Neural progenitor cell (in vitro differentiated cells): ENCODE measurements at regions not wholly inside any gene's neighbourhood (a gene's known extent, or its start where the extent isn't known, plus 50 kb on each side); places are given as distances from the start of the nearest gene placed in this dataset.

Experiments
- DNase-seq: peaks from one replicate; pipeline ENCODE4 v3.0.0-alpha.2; 2016; ENCODE audit warnings: low spot score
- H2AFZ ChIP-seq: fragments of 200-600 bp; sonication (generic); replicated peaks from 2 replicates; pipeline ENCODE4 v1.6.1; 2016; ENCODE audit warnings: antibody characterized with exemption
- H3F3A ChIP-seq: fragments of 200-600 bp; sonication (generic); 2 replicates; pipeline ENCODE4 v1.6.1; 2016; ENCODE audit warnings: antibody characterized with exemption, low read depth
- H3K27ac ChIP-seq: fragments of 200-600 bp; sonication (generic); 2 replicates; pipeline ENCODE4 v1.5.1; 2016; ENCODE audit warnings: mild to moderate bottlenecking
- H3K27me3 ChIP-seq: fragments of 200-600 bp; sonication (generic); 2 replicates; pipeline ENCODE4 v1.6.1; 2016; ENCODE audit warnings: mild to moderate bottlenecking, moderate library complexity
- H3K36me3 ChIP-seq: fragments of 200-600 bp; sonication (generic); 2 replicates; pipeline ENCODE4 v1.5.1; 2016
- H3K4me1 ChIP-seq: fragments of 200-600 bp; sonication (generic); 2 replicates; pipeline ENCODE4 v1.6.1; 2016; ENCODE audit warnings: mixed run types
- H3K4me2 ChIP-seq: fragments of 200-600 bp; sonication (generic); 2 replicates; pipeline ENCODE4 v1.6.1; 2016
- H3K4me3 ChIP-seq: fragments of 200-600 bp; sonication (generic); 2 replicates; pipeline ENCODE4 v1.5.1; 2016
- H3K79me2 ChIP-seq: fragments of 200-600 bp; sonication (generic); 2 replicates; pipeline ENCODE4 v1.6.1; 2016; ENCODE audit warnings: low read depth
- H3K9ac ChIP-seq: fragments of 200-600 bp; sonication (generic); 2 replicates; pipeline ENCODE4 v1.6.1; 2016
- H3K9me3 ChIP-seq: fragments of 200-600 bp; sonication (generic); 2 replicates; pipeline ENCODE4 v1.5.1; 2016; ENCODE audit warnings: low read depth
- H4K20me1 ChIP-seq: fragments of 200-600 bp; sonication (generic); 2 replicates; pipeline ENCODE4 v1.6.1; 2016; ENCODE audit warnings: low read depth
- H3K27ac Mint-ChIP-seq: 3 replicates; pipeline ENCODE4 v1.8.0; 2021; ENCODE audit warnings: mixed read lengths
- H3K27me3 Mint-ChIP-seq: 2 replicates; pipeline ENCODE4 v1.8.0; 2022; ENCODE audit warnings: low read depth, mild to moderate bottlenecking, inconsistent platforms, moderate library complexity, mixed read lengths; ENCODE audit not compliant: insufficient read depth
- H3K36me3 Mint-ChIP-seq: 3 replicates; pipeline ENCODE4 v1.8.0; 2021; ENCODE audit warnings: mixed read lengths
- H3K4me1 Mint-ChIP-seq: 3 replicates; pipeline ENCODE4 v1.8.0; 2021; ENCODE audit warnings: mixed read lengths
- H3K4me3 Mint-ChIP-seq: 3 replicates; pipeline ENCODE4 v1.8.0; 2021; ENCODE audit warnings: mild to moderate bottlenecking, moderate library complexity, mixed read lengths
- H3K9me3 Mint-ChIP-seq: 3 replicates; pipeline ENCODE4 v1.8.0; 2020; ENCODE audit warnings: mixed read lengths
- EZH2 ChIP-seq: fragments of 200-600 bp; sonication (generic); IDR thresholded peaks from 2 replicates; pipeline ENCODE4 v1.6.1; 2017; ENCODE audit warnings: antibody characterized with exemption, mild to moderate bottlenecking, moderate library complexity
- EZH2phosphoT487 ChIP-seq: fragments of 200-600 bp; sonication (generic); IDR thresholded peaks from 2 replicates; pipeline ENCODE4 v1.6.1; 2017; ENCODE audit warnings: antibody characterized with exemption
- TF ChIP-seq, protein P1 (sequence below): fragments of 200-600 bp; sonication (generic); IDR thresholded peaks from 2 replicates; pipeline ENCODE4 v1.5.1; 2017; ENCODE audit warnings: antibody characterized with exemption, mild to moderate bottlenecking

DNA sequence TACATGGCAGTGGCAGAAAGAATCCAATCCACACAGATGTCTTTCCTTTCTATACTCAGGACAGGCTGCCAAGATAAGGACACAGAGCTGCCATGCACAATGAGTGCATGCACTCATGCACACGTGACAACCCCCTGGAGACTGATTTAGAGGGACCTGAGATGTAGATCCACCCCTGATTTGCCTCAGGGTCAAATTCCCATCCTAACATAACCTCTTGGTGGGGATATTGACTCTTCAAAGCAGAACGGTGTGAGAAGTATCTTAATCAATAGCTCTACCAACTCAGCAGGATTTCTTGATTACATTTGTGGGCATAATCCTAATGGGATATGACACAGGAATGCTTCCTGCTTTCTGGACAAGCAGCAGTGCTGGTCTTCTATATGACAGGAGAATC, 125.2 kb upstream of the DSCAM start:
- H3K9me3 Mint-ChIP-seq, result peaks cover 2% of the 10 kb centered on the region
- no peaks in the 10 kb centered on the region for H3K36me3 Mint-ChIP-seq
- H3K36me3 ChIP-seq, result no peaks in the 10 kb centered on the region

DNA sequence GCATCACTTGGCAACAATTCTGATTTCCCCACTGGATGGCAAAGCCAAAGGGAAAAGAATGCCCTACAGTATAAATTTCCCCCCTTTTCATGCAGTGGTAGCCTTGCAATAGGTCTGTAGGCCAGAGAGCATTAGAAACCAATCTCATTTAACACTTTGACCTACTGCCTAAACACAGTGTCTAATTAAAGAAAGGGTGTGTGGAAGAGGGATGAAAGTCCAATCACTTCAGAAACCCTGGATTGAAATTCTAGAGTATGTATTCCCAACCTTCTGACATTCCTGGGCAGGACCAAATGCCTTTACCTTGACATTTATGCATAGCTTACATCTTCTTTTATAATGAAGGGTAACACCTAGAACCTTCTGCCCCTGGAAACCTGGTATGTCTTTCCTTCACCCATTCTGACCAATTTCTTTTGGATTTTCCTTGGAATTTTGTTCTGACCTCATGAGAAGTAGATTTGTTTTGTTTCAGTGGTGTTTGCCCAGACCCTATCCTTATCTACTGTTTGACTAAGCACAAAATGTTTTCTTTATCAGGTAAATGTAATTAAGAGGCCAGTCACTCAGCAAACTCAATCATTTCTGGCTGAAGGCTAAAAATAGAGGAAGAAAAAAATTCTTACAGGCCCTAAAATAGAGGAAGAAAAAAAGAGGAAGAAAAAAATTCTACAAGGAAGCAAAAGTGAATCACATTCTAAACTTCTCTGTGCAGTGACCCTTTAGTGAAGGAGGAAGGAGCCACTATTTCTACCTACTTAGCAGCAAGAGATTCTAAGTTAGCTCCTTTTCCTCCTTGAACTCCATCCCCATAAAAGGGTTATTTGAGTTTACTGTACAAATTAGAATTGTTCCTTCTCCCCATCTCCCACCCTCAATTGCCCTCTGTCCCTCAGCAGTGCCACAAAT, 129.5 kb upstream of the DSCAM start:
- H3K9ac ChIP-seq, result no peak overlapping the region
- H3K4me2 ChIP-seq, result no peak overlapping the region
- H3K4me1 Mint-ChIP-seq, result peaks cover 3% of the 10 kb centered on the region
- H3K27ac Mint-ChIP-seq, result no peak overlapping the region
- H3K27me3 ChIP-seq, result no peaks in the 10 kb centered on the region
- no peaks in the 10 kb centered on the region for H3K79me2 ChIP-seq
- DNase-seq, result no peak
- no peak overlapping the region for H3K4me3 Mint-ChIP-seq
- H3K9me3 Mint-ChIP-seq, result peaks cover 11% of the 10 kb centered on the region
- no peak overlapping the region for H3K27ac ChIP-seq
- H3K36me3 ChIP-seq, result no peaks in the 10 kb centered on the region
- TF ChIP-seq, protein P1, sequence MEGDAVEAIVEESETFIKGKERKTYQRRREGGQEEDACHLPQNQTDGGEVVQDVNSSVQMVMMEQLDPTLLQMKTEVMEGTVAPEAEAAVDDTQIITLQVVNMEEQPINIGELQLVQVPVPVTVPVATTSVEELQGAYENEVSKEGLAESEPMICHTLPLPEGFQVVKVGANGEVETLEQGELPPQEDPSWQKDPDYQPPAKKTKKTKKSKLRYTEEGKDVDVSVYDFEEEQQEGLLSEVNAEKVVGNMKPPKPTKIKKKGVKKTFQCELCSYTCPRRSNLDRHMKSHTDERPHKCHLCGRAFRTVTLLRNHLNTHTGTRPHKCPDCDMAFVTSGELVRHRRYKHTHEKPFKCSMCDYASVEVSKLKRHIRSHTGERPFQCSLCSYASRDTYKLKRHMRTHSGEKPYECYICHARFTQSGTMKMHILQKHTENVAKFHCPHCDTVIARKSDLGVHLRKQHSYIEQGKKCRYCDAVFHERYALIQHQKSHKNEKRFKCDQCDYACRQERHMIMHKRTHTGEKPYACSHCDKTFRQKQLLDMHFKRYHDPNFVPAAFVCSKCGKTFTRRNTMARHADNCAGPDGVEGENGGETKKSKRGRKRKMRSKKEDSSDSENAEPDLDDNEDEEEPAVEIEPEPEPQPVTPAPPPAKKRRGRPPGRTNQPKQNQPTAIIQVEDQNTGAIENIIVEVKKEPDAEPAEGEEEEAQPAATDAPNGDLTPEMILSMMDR, result no peak
- TF ChIP-seq EZH2 (no peak), EZH2phosphoT487 (no peak)
- H3K4me3 ChIP-seq, result no peak overlapping the region
- H4K20me1 ChIP-seq, result no peaks in the 10 kb centered on the region
- H3K4me1 ChIP-seq, result no peaks in the 10 kb centered on the region
- peaks cover 8% of the 10 kb centered on the region for H3K27me3 Mint-ChIP-seq
- no peaks in the 10 kb centered on the region for H3F3A ChIP-seq
- H3K9me3 ChIP-seq, result peaks cover 5% of the 10 kb centered on the region
- H2AFZ ChIP-seq, result no peak overlapping the region
- no peaks in the 10 kb centered on the region for H3K36me3 Mint-ChIP-seq

More for the DNA sequence above, 125.2 kb upstream of the DSCAM start:
- Histone ChIP-seq H3K27me3 (no peaks in the 10 kb centered on the region), H3K79me2 (no peaks in the 10 kb centered on the region), H3K27ac (no peak overlapping the region), H3F3A (no peaks in the 10 kb centered on the region), H3K9me3 (no peaks in the 10 kb centered on the region), H3K9ac (no peak overlapping the region), H3K4me1 (peaks cover 11% of the 10 kb centered on the region), H3K4me3 (no peak overlapping the region), H2AFZ (no peak overlapping the region), H3K4me2 (no peak overlapping the region), H4K20me1 (no peaks in the 10 kb centered on the region)
- TF ChIP-seq EZH2phosphoT487, result no peak
- TF ChIP-seq, protein P1, result no peak
- Mint-ChIP-seq H3K27me3 (peaks cover 5% of the 10 kb centered on the region), H3K4me1 (peaks cover 3% of the 10 kb centered on the region), H3K27ac (no peak overlapping the region), H3K4me3 (no peak overlapping the region)
- DNase-seq, result no peak

DNA sequence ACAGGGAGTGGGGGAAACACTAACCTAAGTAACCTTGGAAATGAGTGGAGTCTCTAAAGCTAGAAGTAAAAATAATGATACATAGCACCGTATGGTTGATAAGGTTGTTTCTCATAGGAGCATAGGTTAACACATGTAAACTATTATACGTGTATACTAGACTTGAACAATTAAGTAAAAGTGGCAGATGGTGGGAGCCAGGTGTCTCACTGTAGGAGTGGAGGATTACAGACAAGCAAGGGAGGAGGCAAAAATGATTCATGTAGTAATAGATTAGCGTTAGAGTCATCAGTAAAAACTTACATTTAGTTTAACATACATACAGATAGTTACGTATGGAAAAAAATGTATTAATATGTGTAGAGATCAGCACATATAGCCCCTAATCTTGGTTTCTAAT, 138.4 kb upstream of the DSCAM start:
- H3K9me3 ChIP-seq, result peaks cover 8% of the 10 kb centered on the region
- no peak overlapping the region for H3K4me3 ChIP-seq
- H3K36me3 ChIP-seq, result no peaks in the 10 kb centered on the region
- no peaks in the 10 kb centered on the region for H4K20me1 ChIP-seq
- H3K27me3 ChIP-seq, result no peaks in the 10 kb centered on the region
- no peak overlapping the region for H3K9ac ChIP-seq
- no peaks in the 10 kb centered on the region for H3K79me2 ChIP-seq
- no peaks in the 10 kb centered on the region for H3K27me3 Mint-ChIP-seq
- DNase-seq, result no peak
- peaks cover 10% of the 10 kb centered on the region for H3K9me3 Mint-ChIP-seq
- H3K4me2 ChIP-seq, result no peak overlapping the region
- no peak overlapping the region for H3K4me3 Mint-ChIP-seq
- H3K4me1 Mint-ChIP-seq, result no peaks in the 10 kb centered on the region
- TF ChIP-seq, protein P1, result no peak
- no peak for TF ChIP-seq EZH2phosphoT487
- TF ChIP-seq EZH2, result no peak
- H2AFZ ChIP-seq, result no peak overlapping the region
- no peak overlapping the region for H3K27ac Mint-ChIP-seq
- no peaks in the 10 kb centered on the region for H3K36me3 Mint-ChIP-seq
- H3F3A ChIP-seq, result no peaks in the 10 kb centered on the region
- H3K27ac ChIP-seq, result no peak overlapping the region
- H3K4me1 ChIP-seq, result no peaks in the 10 kb centered on the region
